ENCODE measurements at regions not wholly inside any gene's neighbourhood (a gene's known extent, or its start where the extent isn't known, plus 50 kb on each side); places are given as distances from the start of the nearest gene placed in this dataset.

- in situ Hi-C loops (cut with HindIII; ENCODE audit: low pct_unique_long_range_greater_than_20kb, low sequenced_read_pairs) = no loop called here
- H3K27ac ChIP-seq (ENCODE audit: low read length) = no peak overlapping the region
- H3K27me3 ChIP-seq (ENCODE audit: control insufficient read depth, insufficient read depth, low read length) = no peaks in the 10 kb centered on the region
- intact Hi-C loops (cut with micrococcal nuclease; ENCODE audit: unreplicated experiment) = no loop called here
- POLR2A ChIA-PET = no interaction called here
- TF ChIP-seq CTCF (IDR thresholded peaks at IDR 0.05) (no peak), POLR2AphosphoS5 (IDR thresholded peaks at IDR 0.05; ENCODE audit: low read depth, low read length) (no peak), TCF7L2 (IDR thresholded peaks at IDR 0.05; ENCODE audit: low read depth, low read length) (no peak), REST (IDR thresholded peaks at IDR 0.05; ENCODE audit: insufficient read depth in 1 of 2, low read depth in 2 of 2, low read length in 1 of 2) (no peak), SIN3A (IDR thresholded peaks at IDR 0.05; ENCODE audit: borderline replicate concordance, insufficient read depth, low read depth, low read length) (no peak)
- CTCF ChIA-PET = no interaction called here
- H3K9me3 ChIP-seq (ENCODE audit: control insufficient read depth, insufficient read depth, low read depth, low read length) = no peaks in the 10 kb centered on the region
- no peak for ATAC-seq
- no peak overlapping the region for H3K4me3 ChIP-seq (ENCODE audit: low read depth in 2 of 2, low read length in 2 of 2)
- no peaks in the 10 kb centered on the region for H3K4me1 ChIP-seq (ENCODE audit: control insufficient read depth, insufficient read depth, low read length)
- H3K36me3 ChIP-seq (ENCODE audit: control insufficient read depth, insufficient read depth, low read length) = no peaks in the 10 kb centered on the region
- BruUV-seq (replicated peaks) = no TSS peak
- no peak for DNase-seq (ENCODE audit: low read depth, low spot score)
These were observed 395.0 kb upstream of the CDH2 start for GRCh38 chr18:28571929-28572328.

GRCh38 chr18:28560331-28560730, 383.4 kb upstream of the CDH2 start:
- TF ChIP-seq SIN3A (IDR thresholded peaks at IDR 0.05; ENCODE audit: borderline replicate concordance, insufficient read depth, low read depth, low read length) (no peak), CTCF (IDR thresholded peaks at IDR 0.05) (no peak), REST (IDR thresholded peaks at IDR 0.05; ENCODE audit: insufficient read depth in 1 of 2, low read depth in 2 of 2, low read length in 1 of 2) (no peak), TCF7L2 (IDR thresholded peaks at IDR 0.05; ENCODE audit: low read depth, low read length) (no peak), POLR2AphosphoS5 (IDR thresholded peaks at IDR 0.05; ENCODE audit: low read depth, low read length) (no peak)
- H3K27ac ChIP-seq (ENCODE audit: low read length) = no peak overlapping the region
- ChIA-PET CTCF (no interaction called here), POLR2A (no interaction called here)
- H3K27me3 ChIP-seq (ENCODE audit: control insufficient read depth, insufficient read depth, low read length) = no peaks in the 10 kb centered on the region
- in situ Hi-C loops (cut with HindIII; ENCODE audit: low pct_unique_long_range_greater_than_20kb, low sequenced_read_pairs) (no loop called here), intact Hi-C loops (cut with micrococcal nuclease; ENCODE audit: unreplicated experiment) (no loop called here)
- ATAC-seq = no peak
- no TSS peak for BruUV-seq (replicated peaks)
- no peak overlapping the region for H3K4me3 ChIP-seq (ENCODE audit: low read depth in 2 of 2, low read length in 2 of 2)
- no peaks in the 10 kb centered on the region for H3K9me3 ChIP-seq (ENCODE audit: control insufficient read depth, insufficient read depth, low read depth, low read length)
- no peak for DNase-seq (ENCODE audit: low read depth, low spot score)
- no peaks in the 10 kb centered on the region for H3K36me3 ChIP-seq (ENCODE audit: control insufficient read depth, insufficient read depth, low read length)
- H3K4me1 ChIP-seq (ENCODE audit: control insufficient read depth, insufficient read depth, low read length) = no peaks in the 10 kb centered on the region

Measured in Panc1 (cell line).